GM12872 (cell line): ENCODE measurements at regions not wholly inside any gene's neighbourhood (a gene's known extent, or its start where the extent isn't known, plus 50 kb on each side); places are given as distances from the start of the nearest gene placed in this dataset.

Experiments used
- TF ChIP-seq, protein P1 (sequence below): IDR thresholded peaks from 3 replicates; pipeline ENCODE4 v1.5.1; 2011; ENCODE audit warnings: low read depth, mild to moderate bottlenecking, low read length, moderate library complexity; ENCODE audit not compliant: insufficient read depth

- TF ChIP-seq, protein P1, sequence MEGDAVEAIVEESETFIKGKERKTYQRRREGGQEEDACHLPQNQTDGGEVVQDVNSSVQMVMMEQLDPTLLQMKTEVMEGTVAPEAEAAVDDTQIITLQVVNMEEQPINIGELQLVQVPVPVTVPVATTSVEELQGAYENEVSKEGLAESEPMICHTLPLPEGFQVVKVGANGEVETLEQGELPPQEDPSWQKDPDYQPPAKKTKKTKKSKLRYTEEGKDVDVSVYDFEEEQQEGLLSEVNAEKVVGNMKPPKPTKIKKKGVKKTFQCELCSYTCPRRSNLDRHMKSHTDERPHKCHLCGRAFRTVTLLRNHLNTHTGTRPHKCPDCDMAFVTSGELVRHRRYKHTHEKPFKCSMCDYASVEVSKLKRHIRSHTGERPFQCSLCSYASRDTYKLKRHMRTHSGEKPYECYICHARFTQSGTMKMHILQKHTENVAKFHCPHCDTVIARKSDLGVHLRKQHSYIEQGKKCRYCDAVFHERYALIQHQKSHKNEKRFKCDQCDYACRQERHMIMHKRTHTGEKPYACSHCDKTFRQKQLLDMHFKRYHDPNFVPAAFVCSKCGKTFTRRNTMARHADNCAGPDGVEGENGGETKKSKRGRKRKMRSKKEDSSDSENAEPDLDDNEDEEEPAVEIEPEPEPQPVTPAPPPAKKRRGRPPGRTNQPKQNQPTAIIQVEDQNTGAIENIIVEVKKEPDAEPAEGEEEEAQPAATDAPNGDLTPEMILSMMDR = no peak
These were observed 458.1 kb downstream of the KCTD8 start for GRCh38 chr4:43990551-43990950.

DNA sequence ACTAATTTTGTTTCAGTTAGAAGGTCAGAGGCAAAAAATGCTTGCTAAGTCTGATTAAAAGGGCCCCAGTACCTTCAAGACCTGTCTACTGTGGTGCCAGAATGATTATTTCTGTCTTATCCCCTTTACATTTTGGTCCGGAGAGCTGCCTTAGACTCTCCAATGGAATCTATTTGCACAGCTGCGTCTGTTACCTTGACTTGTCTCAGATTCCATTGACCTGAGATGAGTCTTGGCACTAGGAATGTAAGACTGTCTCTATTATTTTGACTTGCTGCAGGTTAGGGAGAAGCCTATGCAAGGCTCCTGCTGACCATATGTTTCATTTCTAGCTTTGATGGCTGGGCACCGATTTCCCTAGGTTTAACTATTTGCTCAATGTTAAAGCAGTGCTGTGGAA lies 457.6 kb downstream of the KCTD8 start:
- TF ChIP-seq, protein P1 = no peak

DNA sequence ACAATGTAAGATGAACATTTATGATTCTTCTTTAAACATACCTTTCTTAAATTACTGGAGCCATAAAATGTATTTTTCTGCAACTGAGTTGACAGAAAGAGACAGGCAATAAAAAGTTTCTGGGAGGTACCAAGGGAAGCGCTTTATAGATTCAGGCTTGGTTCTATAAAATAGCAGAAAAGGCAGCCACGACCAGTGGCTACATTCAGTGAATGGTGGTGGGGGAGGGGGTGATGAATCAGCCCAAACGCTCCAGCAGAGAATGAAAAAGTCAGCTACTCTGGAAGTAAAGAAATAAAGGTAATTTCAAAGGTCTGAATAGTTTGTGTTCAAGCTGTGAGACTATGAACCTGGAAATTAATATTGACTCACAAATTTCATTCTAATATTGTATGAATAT lies 456.1 kb downstream of the KCTD8 start:
- TF ChIP-seq, protein P1 = no peak

GRCh38 chr4:43993196-43993902 lies 455.3 kb downstream of the KCTD8 start:
- TF ChIP-seq, protein P1 = no peak

- TF ChIP-seq, protein P1 = no peak
These were observed 448.9 kb downstream of the KCTD8 start for GRCh38 chr4:43999669-44000068.

DNA sequence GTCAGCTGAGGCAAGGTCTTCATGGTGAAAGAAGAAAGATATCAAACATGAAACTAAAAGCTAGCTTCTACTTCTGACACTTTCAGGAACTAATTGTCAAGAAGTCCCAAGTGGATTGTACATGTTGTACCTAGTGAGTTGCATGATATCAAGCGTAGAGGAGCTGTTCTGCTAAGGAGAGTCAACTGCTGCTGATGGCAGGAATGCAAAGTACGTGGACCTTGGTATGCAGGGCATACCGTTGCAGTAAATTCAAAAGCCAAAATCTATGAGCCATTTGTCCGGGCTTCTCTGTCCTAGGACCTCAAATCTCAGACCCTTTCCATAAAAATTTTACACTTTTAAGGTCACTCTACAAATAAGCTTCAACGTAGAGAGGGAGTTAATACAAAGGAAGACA lies 446.2 kb downstream of the KCTD8 start:
- TF ChIP-seq, protein P1 = no peak

- TF ChIP-seq, protein P1 = no peak
These were observed 431.8 kb downstream of the KCTD8 start for GRCh38 chr4:44016570-44017421.
